ENCODE measurements at regions not wholly inside any gene's neighbourhood (a gene's known extent, or its start where the extent isn't known, plus 50 kb on each side); places are given as distances from the start of the nearest gene placed in this dataset.

GRCh38 chr17:36765436-36766043, 164.2 kb downstream of the MRM1 start:
- H3K4me1 ChIP-seq: no peaks in the 10 kb centered on the region
- H3K4me3 ChIP-seq: no peak overlapping the region
- H3K27ac ChIP-seq: no peak overlapping the region
- DNase-seq (ENCODE audit: low spot score in 2 of 2): no peak
- no peaks in the 10 kb centered on the region for H3K36me3 ChIP-seq
- no peak for TF ChIP-seq EP300 (IDR thresholded peaks at IDR 0.05)
- TF ChIP-seq POLR2A (IDR thresholded peaks at IDR 0.05): no peak
- H3K27me3 ChIP-seq: peaks cover 0 to 24% of the 10 kb centered on the region in 2 donors
- 72 to 73% methylated on average over 18 of the region's 18 CpGs for WGBS, 2 donors
- no peaks in the 10 kb centered on the region for H3K9me3 ChIP-seq

- no peak for DNase-seq (ENCODE audit: low spot score in 2 of 2)
- WGBS, 2 donors: 14 to 22% methylated on average over 13 of the region's 13 CpGs
- TF ChIP-seq POLR2A (IDR thresholded peaks at IDR 0.05) (no peak), CTCF (IDR thresholded peaks at IDR 0.05) (no peak), EP300 (IDR thresholded peaks at IDR 0.05) (no peak)
- H3K4me1 ChIP-seq: no peaks in the 10 kb centered on the region
- H3K36me3 ChIP-seq: no peaks in the 10 kb centered on the region
- H3K27ac ChIP-seq: no peak overlapping the region
- H3K4me3 ChIP-seq: no peak overlapping the region
- peaks cover 0 to 19% of the 10 kb centered on the region in 2 donors for H3K27me3 ChIP-seq
- H3K9me3 ChIP-seq: no peaks in the 10 kb centered on the region
Observed at GRCh38 chr17:36768394-36768793, 167.0 kb downstream of the MRM1 start.

GRCh38 chr17:36773039-36773438, 164.2 kb upstream of the LHX1 start:
- Histone ChIP-seq H3K9me3 (no peaks in the 10 kb centered on the region), H3K4me1 (no peaks in the 10 kb centered on the region), H3K27me3 (no peaks in the 10 kb centered on the region), H3K27ac (no peak overlapping the region), H3K4me3 (no peak overlapping the region), H3K36me3 (no peaks in the 10 kb centered on the region)
- 17 to 24% methylated on average over 4 of the region's 4 CpGs for WGBS, 2 donors
- no peak for DNase-seq (ENCODE audit: low spot score in 2 of 2)
- TF ChIP-seq POLR2A (IDR thresholded peaks at IDR 0.05): no peak
- TF ChIP-seq CTCF (IDR thresholded peaks at IDR 0.05): no peak
- no peak for TF ChIP-seq EP300 (IDR thresholded peaks at IDR 0.05)

GRCh38 chr17:36777118-36777517, 160.2 kb upstream of the LHX1 start:
- Histone ChIP-seq H3K27me3 (no peaks in the 10 kb centered on the region), H3K9me3 (no peaks in the 10 kb centered on the region), H3K4me1 (no peaks in the 10 kb centered on the region), H3K36me3 (no peaks in the 10 kb centered on the region), H3K27ac (no peak overlapping the region), H3K4me3 (no peak overlapping the region)
- DNase-seq (ENCODE audit: low spot score in 2 of 2): no peak
- TF ChIP-seq EP300 (IDR thresholded peaks at IDR 0.05): no peak
- TF ChIP-seq POLR2A (IDR thresholded peaks at IDR 0.05): no peak
- TF ChIP-seq CTCF (IDR thresholded peaks at IDR 0.05): no peak
- WGBS, 2 donors: 24 to 27% methylated on average over 6 of the region's 6 CpGs

DNA sequence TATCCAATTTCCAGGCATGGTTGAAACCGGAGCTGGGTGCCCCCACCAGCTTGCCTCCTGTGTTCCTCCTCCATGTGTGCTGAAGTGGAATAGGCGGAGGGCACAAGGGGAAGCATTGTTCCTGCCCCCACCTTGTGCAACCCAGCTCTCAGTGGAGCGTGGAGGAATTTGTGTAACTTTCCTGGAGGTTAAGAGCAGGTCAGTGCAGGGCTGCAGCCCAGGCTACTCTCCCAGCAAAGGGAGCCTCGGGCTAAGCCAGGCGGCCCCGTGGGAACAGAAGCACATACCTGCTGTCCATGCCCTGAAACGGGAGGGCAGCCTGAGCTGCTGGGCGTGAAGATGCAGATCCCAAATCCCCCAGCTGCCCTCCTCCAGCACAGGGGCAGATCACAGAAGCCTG, 158.8 kb upstream of the LHX1 start:
- WGBS, 2 donors: 24 to 37% methylated on average over 8 of the region's 8 CpGs
- no peak for TF ChIP-seq EP300 (IDR thresholded peaks at IDR 0.05)
- no peak for TF ChIP-seq POLR2A (IDR thresholded peaks at IDR 0.05)
- Histone ChIP-seq H3K27me3 (no peaks in the 10 kb centered on the region), H3K27ac (no peak overlapping the region), H3K4me3 (no peak overlapping the region), H3K4me1 (no peaks in the 10 kb centered on the region), H3K9me3 (no peaks in the 10 kb centered on the region), H3K36me3 (no peaks in the 10 kb centered on the region)
- DNase-seq (ENCODE audit: low spot score in 2 of 2): no peak

DNA sequence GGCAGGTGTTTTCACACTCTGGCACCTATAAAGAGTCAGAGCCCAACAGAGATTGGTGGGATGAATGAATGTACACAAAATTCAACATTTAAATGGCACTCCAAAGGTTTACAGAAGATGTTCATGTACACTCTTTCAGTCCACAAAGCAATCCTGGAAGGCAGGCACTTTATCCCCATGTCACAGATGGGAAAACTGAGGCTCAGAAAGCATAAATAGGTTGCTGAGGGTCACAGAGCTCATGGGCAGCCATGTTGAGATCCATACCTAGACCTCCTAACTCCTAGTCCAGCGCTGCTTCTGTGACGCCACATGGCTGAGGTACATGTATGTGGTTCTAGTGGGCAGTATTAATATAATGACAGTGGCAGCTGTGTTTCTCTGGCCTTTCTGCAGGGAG, 157.7 kb upstream of the LHX1 start:
- H3K9me3 ChIP-seq: no peaks in the 10 kb centered on the region
- TF ChIP-seq POLR2A (IDR thresholded peaks at IDR 0.05): no peak
- no peak for TF ChIP-seq EP300 (IDR thresholded peaks at IDR 0.05)
- no peak for TF ChIP-seq CTCF (IDR thresholded peaks at IDR 0.05)
- H3K4me3 ChIP-seq: no peak overlapping the region
- no peaks in the 10 kb centered on the region for H3K36me3 ChIP-seq
- 95 to 96% methylated on average over 2 of the region's 2 CpGs for WGBS, 2 donors
- H3K4me1 ChIP-seq: no peaks in the 10 kb centered on the region
- no peak overlapping the region for H3K27ac ChIP-seq
- DNase-seq (ENCODE audit: low spot score in 2 of 2): no peak
- H3K27me3 ChIP-seq: no peaks in the 10 kb centered on the region

All from tibial nerve (tissue), 4 donors.